AG04450 (cell line): ENCODE measurements at regions not wholly inside any gene's neighbourhood (a gene's known extent, or its start where the extent isn't known, plus 50 kb on each side); places are given as distances from the start of the nearest gene placed in this dataset.

Experiments
- CTCF ChIA-PET: fragments of 300-600, 350-600 bp; formaldehyde crosslinking; extraction: SDS; loops from one replicate; lab custom pipeline; 2022; ENCODE audit warnings: antibody characterized with exemption, inconsistent platforms; lab: Charles Lee
- POLR2A ChIA-PET: fragments of 350-600 bp; formaldehyde crosslinking; extraction: SDS; loops from one replicate; lab custom pipeline; 2021; ENCODE audit warnings: antibody characterized with exemption, inconsistent platforms; lab: Yijun Ruan, JAX
- DNase-seq: peaks from one replicate; pipeline ENCODE4 v3.0.0-alpha.2; 2011; ENCODE audit warnings: low read depth, low spot score
- H3K27ac ChIP-seq: one replicate; pipeline ENCODE4 v1.5.1; 2012; ENCODE audit warnings: low read depth, low read length, control low read depth
- H3K27me3 ChIP-seq: one replicate; pipeline ENCODE4 v1.6.0; 2012; ENCODE audit warnings: low read length; ENCODE audit not compliant: control insufficient read depth, insufficient read depth
- H3K4me3 ChIP-seq: 2 replicates; pipeline ENCODE4 v1.5.1; 2011; ENCODE audit warnings: mild to moderate bottlenecking, low read depth, low read length, control low read depth
- H3K9me3 ChIP-seq: 2 replicates; pipeline ENCODE4 v1.5.1; 2012; ENCODE audit warnings: low read length; ENCODE audit not compliant: control insufficient read depth, insufficient read depth
- CTCF ChIP-seq: IDR thresholded peaks from 2 replicates; pipeline ENCODE4 v1.5.1; 2011; ENCODE audit warnings: low read depth, low read length, control low read depth, inconsistent platforms

- CTCF ChIA-PET, result no interaction called here
- POLR2A ChIA-PET, result no interaction called here
- TF ChIP-seq CTCF, result no peak
- Histone ChIP-seq H3K27me3 (no peaks in the 10 kb centered on the region), H3K9me3 (no peaks in the 10 kb centered on the region), H3K4me3 (no peak overlapping the region), H3K27ac (no peak overlapping the region)
- DNase-seq, result no peak
These were observed 466.0 kb upstream of the ARRDC3 start for GRCh38 chr5:91849069-91849468.

GRCh38 chr5:91848453-91848852 is 465.3 kb upstream of the ARRDC3 start:
- peak; percentile 2 for DNase-seq
- Histone ChIP-seq H3K4me3 (no peak overlapping the region), H3K27me3 (no peaks in the 10 kb centered on the region), H3K27ac (no peak overlapping the region), H3K9me3 (no peaks in the 10 kb centered on the region)
- POLR2A ChIA-PET, result no interaction called here
- no peak for TF ChIP-seq CTCF
- CTCF ChIA-PET, result no interaction called here

- H3K27ac ChIP-seq, result no peak overlapping the region
- ChIA-PET POLR2A (no interaction called here), CTCF (no interaction called here)
- no peak for DNase-seq
- H3K27me3 ChIP-seq, result no peaks in the 10 kb centered on the region
- no peak overlapping the region for H3K4me3 ChIP-seq
- no peaks in the 10 kb centered on the region for H3K9me3 ChIP-seq
- TF ChIP-seq CTCF, result no peak
These were observed 458.3 kb upstream of the ARRDC3 start for GRCh38 chr5:91841423-91841822.

- TF ChIP-seq CTCF, result no peak
- POLR2A ChIA-PET, result no interaction called here
- Histone ChIP-seq H3K27ac (no peak overlapping the region), H3K4me3 (no peak overlapping the region), H3K9me3 (no peaks in the 10 kb centered on the region), H3K27me3 (no peaks in the 10 kb centered on the region)
- no peak for DNase-seq
- CTCF ChIA-PET, result no interaction called here
These were observed 457.3 kb upstream of the ARRDC3 start for GRCh38 chr5:91840412-91840811.

GRCh38 chr5:91839721-91840120 is 456.6 kb upstream of the ARRDC3 start:
- H3K27ac ChIP-seq, result no peak overlapping the region
- no peak for DNase-seq
- ChIA-PET CTCF (no interaction called here), POLR2A (no interaction called here)
- H3K4me3 ChIP-seq, result no peak overlapping the region
- no peaks in the 10 kb centered on the region for H3K9me3 ChIP-seq
- no peak for TF ChIP-seq CTCF
- H3K27me3 ChIP-seq, result no peaks in the 10 kb centered on the region
